HepG2 (cell line): ENCODE measurements at regions not wholly inside any gene's neighbourhood (a gene's known extent, or its start where the extent isn't known, plus 50 kb on each side); places are given as distances from the start of the nearest gene placed in this dataset.

Experiments used
- ATAC-seq: fragments of 200-7000 bp; cut with Tn5 transposase; 3 replicates; pipeline ENCODE4 v1.9.1; 2020; ENCODE audit warnings: mild to moderate bottlenecking, moderate library complexity
- BruUV-seq: library from RNA; stranded (reverse); fragments of 400-500 nt; replicated peaks from 2 replicates; lab custom pipeline; 2021; lab: Mats Ljungman, UMichigan
- CTCF ChIA-PET: fragments of 300-600 bp; formaldehyde crosslinking; extraction: SDS; loops from one replicate; lab custom pipeline; 2021; ENCODE audit warnings: low total read pairs, inconsistent platforms, low intra/inter-chr PET ratio; lab: Yijun Ruan, JAX
- POLR2A ChIA-PET: fragments of 350-600 bp; sonication (Branson Sonifier 250); formaldehyde crosslinking; loops from one replicate; lab custom pipeline; 2020; ENCODE audit warnings: antibody characterized with exemption, inconsistent platforms; lab: Yijun Ruan, JAX
- DNase-seq: peaks from one replicate; pipeline ENCODE4 v3.0.0-alpha.2; 2015; ENCODE audit warnings: low spot score
- FAIRE-seq: peaks from 3 replicates; lab custom pipeline; 2011; peaks lifted over from hg19 to GRCh38; lab: Jason Lieb, UNC
- H2AFZ ChIP-seq: one replicate; pipeline ENCODE4 v1.6.1; 2011; ENCODE audit warnings: low read length, inconsistent platforms
- H3K27ac ChIP-seq: fragments of 300-600 bp; 3 replicates; pipeline ENCODE4 v1.8.0; 2011; ENCODE audit warnings: mixed run types, mild to moderate bottlenecking, mixed read lengths, low read length, inconsistent platforms; ENCODE audit not compliant: insufficient read depth; ENCODE audit errors: extremely low read length
- H3K27me3 ChIP-seq, 2 experiments: fragments of 200-600 bp in 1 of 2; 2 replicates in 1 of 2; 3 replicates in 1 of 2; pipeline versions ENCODE4 v1.6.0 to v1.8.0; 2011; ENCODE audit warnings: low read length in 2 of 2, mild to moderate bottlenecking in 2 of 2, moderate library complexity in 2 of 2, inconsistent platforms in 1 of 2; ENCODE audit not compliant: insufficient read depth in 2 of 2, control insufficient read depth in 1 of 2
- H3K36me3 ChIP-seq, 2 experiments: fragments of 200-600 bp in 1 of 2; replicated peaks in 1 of 2; 2 replicates in 1 of 2; 3 replicates in 1 of 2; pipeline versions ENCODE4 v1.5.1 to v1.8.0; 2011; ENCODE audit warnings: low read length in 2 of 2, inconsistent platforms in 1 of 2; ENCODE audit not compliant: insufficient read depth in 2 of 2, control insufficient read depth in 1 of 2
- H3K4me1 ChIP-seq: 2 replicates; pipeline ENCODE4 v1.5.1; 2012; ENCODE audit warnings: low read length, inconsistent platforms; ENCODE audit not compliant: insufficient read depth
- H3K4me2 ChIP-seq: 2 replicates; pipeline ENCODE4 v1.6.0; 2011; ENCODE audit warnings: low read depth, low read length, inconsistent platforms
- H3K4me3 ChIP-seq, 3 experiments: fragments of 200-600 bp in 1 of 3; sonication (generic), shearing (Covaris generic) in 1 of 3; replicated peaks in 1 of 3; 2 replicates each; pipeline ENCODE4 v1.5.1; 2011 to 2016; ENCODE audit warnings: low read length in 3 of 3, inconsistent platforms in 2 of 3, low read depth in 2 of 3, mild to moderate bottlenecking in 2 of 3, control low read depth in 1 of 3, mixed read lengths in 1 of 3; ENCODE audit not compliant: insufficient read depth in 1 of 3
- H3K79me2 ChIP-seq: one replicate; pipeline ENCODE4 v1.6.1; 2011; ENCODE audit warnings: low read length, inconsistent platforms; ENCODE audit not compliant: insufficient read depth
- H3K9ac ChIP-seq: 2 replicates; pipeline ENCODE4 v1.6.0; 2011; ENCODE audit warnings: mild to moderate bottlenecking, low read depth, low read length, inconsistent platforms; ENCODE audit not compliant: insufficient read depth
- H3K9me3 ChIP-seq: 2 replicates; pipeline ENCODE4 v1.5.1; 2012; ENCODE audit warnings: mild to moderate bottlenecking, low read length
- H4K20me1 ChIP-seq: 2 replicates; pipeline ENCODE4 v1.6.0; 2011; ENCODE audit warnings: inconsistent platforms, mild to moderate bottlenecking, low read length, moderate library complexity; ENCODE audit not compliant: insufficient read depth
- AHR ChIP-seq: IDR thresholded peaks from 2 replicates; pipeline ENCODE4 v1.6.1; 2018; ENCODE audit warnings: missing genetic modification reagents, missing compliant biosample characterization
- CREB1 ChIP-seq, 2 experiments: fragments of 450-650 bp in 1 of 2; IDR thresholded peaks; 2 replicates each; pipeline ENCODE4 v1.6.1; 2016 to 2017; ENCODE audit warnings: control low read depth in 1 of 2, mild to moderate bottlenecking in 1 of 2, missing compliant biosample characterization in 1 of 2, missing genetic modification characterization in 1 of 2
- HMG20A ChIP-seq: IDR thresholded peaks from 2 replicates; pipeline ENCODE4 v1.6.1; 2016; ENCODE audit warnings: borderline replicate concordance
- HNF4A ChIP-seq: sonication (generic); formaldehyde crosslinking; IDR thresholded peaks from 2 replicates; pipeline ENCODE4 v1.4.0; 2020; ENCODE audit warnings: missing genetic modification reagents
- HOXD1 ChIP-seq: sonication (generic); formaldehyde crosslinking; IDR thresholded peaks from 2 replicates; pipeline ENCODE4 v1.5.0; 2020; ENCODE audit warnings: missing genetic modification reagents
- RFXAP ChIP-seq: sonication (generic); formaldehyde crosslinking; IDR thresholded peaks from 2 replicates; pipeline ENCODE4 v1.4.0; 2020; ENCODE audit warnings: missing genetic modification reagents, borderline replicate concordance
- SIX1 ChIP-seq: sonication (generic); formaldehyde crosslinking; IDR thresholded peaks from 2 replicates; pipeline ENCODE4 v1.4.0; 2020; ENCODE audit warnings: missing genetic modification reagents, borderline replicate concordance
- ZBTB25 ChIP-seq: IDR thresholded peaks from 2 replicates; pipeline ENCODE4 v1.6.1; 2018; ENCODE audit warnings: missing genetic modification reagents
- ZNF318 ChIP-seq: sonication (generic); formaldehyde crosslinking; IDR thresholded peaks from 2 replicates; pipeline ENCODE4 v1.4.0; 2020; ENCODE audit warnings: mild to moderate bottlenecking, missing genetic modification reagents
- ZNF543 ChIP-seq: sonication (generic); formaldehyde crosslinking; IDR thresholded peaks from 2 replicates; pipeline ENCODE4 v1.4.0; 2020; ENCODE audit warnings: mild to moderate bottlenecking, missing genetic modification reagents
- WGBS: methylation state at CpG from one replicate; pipeline ENCODE4 v1.1.6; 2017; ENCODE audit warnings: low lambda C conversion rate; 5-methylcytosine and 5-hydroxymethylcytosine counted together
- in situ Hi-C: cut with HindIII; loops from 2 replicates; pipeline ENCODE4 v1.10.0; 2017; ENCODE audit warnings: low pct_unique_long_range_greater_than_20kb; ENCODE audit not compliant: extremely low pct_ligation_motif_present
- intact Hi-C: fragments of 100-400 bp; cut with micrococcal nuclease; formaldehyde crosslinking; loops from one replicate; pipeline ENCODE4 v1.10.0; 2022; ENCODE audit not compliant: unreplicated experiment

GRCh38 chr5:5953584-5954274 lies 424.6 kb downstream of the MED10 start:
- Histone ChIP-seq H3K4me2 (no peak overlapping the region), H3K27me3 (no peaks in the 10 kb centered on the region), H3K4me1 (peaks cover 10% of the 10 kb centered on the region), H3K9me3 (no peaks in the 10 kb centered on the region), H3K27ac (no peak overlapping the region), H3K79me2 (no peaks in the 10 kb centered on the region), H4K20me1 (no peaks in the 10 kb centered on the region), H3K4me3 (no peak overlapping the region), H3K9ac (no peak overlapping the region), H2AFZ (no peak overlapping the region), H3K36me3 (no peaks in the 10 kb centered on the region)
- DNase-seq (no peak), ATAC-seq (peak; percentile 86), FAIRE-seq (no peak)
- in situ Hi-C loops: no loop called here
- TF ChIP-seq ZNF543 (CRISPR knock-in tag): no peak
- TF ChIP-seq CREB1 (IDR thresholded peaks at IDR 0.05): no peak
- TF ChIP-seq CREB1 (CRISPR knock-in tag; IDR thresholded peaks at IDR 0.05): no peak
- TF ChIP-seq RFXAP (CRISPR knock-in tag): no peak
- TF ChIP-seq HMG20A: no peak
- no peak for TF ChIP-seq AHR (CRISPR knock-in tag)
- peak; percentile 50 for TF ChIP-seq HNF4A (CRISPR knock-in tag)
- peak; percentile 44; the same call in 1 of the 2 replicates for TF ChIP-seq SIX1
- intact Hi-C loops: no loop called here
- no TSS peak for BruUV-seq
- whole genome bisulfite sequencing: 7% methylated on average over 12 of the region's 12 CpGs
- CTCF ChIA-PET: no interaction called here
- POLR2A ChIA-PET: no interaction called here

GRCh38 chr5:5951953-5952352 lies 426.4 kb downstream of the MED10 start:
- H3K27ac ChIP-seq: no peak overlapping the region
- H3K9me3 ChIP-seq: no peaks in the 10 kb centered on the region
- no peak for DNase-seq
- no peak for ATAC-seq
- no peak for FAIRE-seq
- H3K4me1 ChIP-seq: peaks cover 10% of the 10 kb centered on the region
- no peak overlapping the region for H3K4me3 ChIP-seq
- BruUV-seq: no TSS peak
- CTCF ChIA-PET: no interaction called here
- intact Hi-C loops (no loop called here), in situ Hi-C loops (no loop called here)
- H3K27me3 ChIP-seq: no peaks in the 10 kb centered on the region
- H3K36me3 ChIP-seq: no peaks in the 10 kb centered on the region
- TF ChIP-seq ZNF318 (CRISPR knock-in tag) (no peak), HOXD1 (CRISPR knock-in tag) (no peak), ZBTB25 (no peak)
- no peaks in the 10 kb centered on the region for H3K79me2 ChIP-seq
- H2AFZ ChIP-seq: no peak overlapping the region
- 3% methylated on average over 3 of the region's 3 CpGs for WGBS
- H3K9ac ChIP-seq: no peak overlapping the region
- H4K20me1 ChIP-seq: no peaks in the 10 kb centered on the region
- no peak overlapping the region for H3K4me2 ChIP-seq
- POLR2A ChIA-PET: no interaction called here
